ENCODE measurements at regions not wholly inside any gene's neighbourhood (a gene's known extent, or its start where the extent isn't known, plus 50 kb on each side); places are given as distances from the start of the nearest gene placed in this dataset.

DNA sequence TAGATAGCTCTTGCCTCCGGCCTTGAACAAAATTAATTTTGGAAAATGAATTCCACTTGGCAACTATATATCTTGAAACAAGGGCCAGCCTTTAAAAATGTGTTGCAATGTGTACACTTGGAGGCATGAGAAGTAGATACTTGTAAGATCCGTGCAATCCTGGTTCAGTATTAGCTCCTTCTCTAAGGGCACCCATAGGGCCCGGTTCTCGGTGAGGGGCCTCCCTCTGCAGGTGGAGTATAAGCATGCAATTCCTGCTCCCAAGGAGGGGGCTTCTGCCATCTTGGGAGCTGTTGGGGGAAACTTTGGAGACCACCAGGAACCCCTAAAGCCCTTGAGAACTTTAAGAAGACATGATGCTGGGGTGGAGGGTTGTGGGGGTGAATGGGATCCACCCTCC, 388.7 kb upstream of the RGMA start:
- H3K4me3 ChIP-seq (ENCODE audit: low read length), result no peak overlapping the region
- H3K36me3 ChIP-seq (ENCODE audit: control insufficient read depth, insufficient read depth, low read length), result no peaks in the 10 kb centered on the region
- WGBS (ENCODE audit: insufficient coverage, low lambda C conversion rate), result no CpG with 5 or more reads among the region's 4 CpGs

DNA sequence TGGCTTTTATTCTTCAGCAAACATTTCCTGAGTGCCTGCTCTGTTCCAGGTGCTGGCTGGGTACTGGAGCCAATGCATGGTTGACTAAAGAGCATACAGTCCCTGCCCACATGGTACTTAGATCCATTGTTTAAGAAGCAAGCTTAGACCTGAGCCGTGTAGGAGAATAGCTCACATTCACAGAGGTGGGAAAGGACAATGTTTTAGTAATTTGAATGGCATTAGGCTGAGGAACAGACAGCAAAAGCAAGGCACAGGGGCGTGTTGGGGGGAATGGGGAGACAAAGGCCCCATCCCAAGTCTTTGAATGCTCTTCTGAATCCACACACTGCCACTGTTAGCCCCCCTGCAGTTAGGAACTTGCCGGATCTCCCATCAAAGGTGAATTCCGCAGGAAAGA, 388.2 kb upstream of the RGMA start:
- Histone ChIP-seq H3K27ac (ENCODE audit: low read length) (no peak overlapping the region), H3K9me3 (ENCODE audit: control insufficient read depth, low read depth, low read length) (no peaks in the 10 kb centered on the region), H3K27me3 (ENCODE audit: control insufficient read depth, insufficient read depth, low read length) (no peaks in the 10 kb centered on the region), H3K36me3 (ENCODE audit: control insufficient read depth, insufficient read depth, low read length) (no peaks in the 10 kb centered on the region), H3K4me3 (ENCODE audit: low read length) (no peak overlapping the region), H3K4me1 (ENCODE audit: control insufficient read depth, insufficient read depth, low read length) (no peaks in the 10 kb centered on the region)
- DNase-seq, result no peak
- no CpG with 5 or more reads among the region's 4 CpGs for WGBS (ENCODE audit: insufficient coverage, low lambda C conversion rate)

More for the DNA sequence above, 388.7 kb upstream of the RGMA start:
- DNase-seq, result no peak
- Histone ChIP-seq H3K27me3 (ENCODE audit: control insufficient read depth, insufficient read depth, low read length) (no peaks in the 10 kb centered on the region), H3K9me3 (ENCODE audit: control insufficient read depth, low read depth, low read length) (no peaks in the 10 kb centered on the region), H3K27ac (ENCODE audit: low read length) (no peak overlapping the region), H3K4me1 (ENCODE audit: control insufficient read depth, insufficient read depth, low read length) (no peaks in the 10 kb centered on the region)

DNA sequence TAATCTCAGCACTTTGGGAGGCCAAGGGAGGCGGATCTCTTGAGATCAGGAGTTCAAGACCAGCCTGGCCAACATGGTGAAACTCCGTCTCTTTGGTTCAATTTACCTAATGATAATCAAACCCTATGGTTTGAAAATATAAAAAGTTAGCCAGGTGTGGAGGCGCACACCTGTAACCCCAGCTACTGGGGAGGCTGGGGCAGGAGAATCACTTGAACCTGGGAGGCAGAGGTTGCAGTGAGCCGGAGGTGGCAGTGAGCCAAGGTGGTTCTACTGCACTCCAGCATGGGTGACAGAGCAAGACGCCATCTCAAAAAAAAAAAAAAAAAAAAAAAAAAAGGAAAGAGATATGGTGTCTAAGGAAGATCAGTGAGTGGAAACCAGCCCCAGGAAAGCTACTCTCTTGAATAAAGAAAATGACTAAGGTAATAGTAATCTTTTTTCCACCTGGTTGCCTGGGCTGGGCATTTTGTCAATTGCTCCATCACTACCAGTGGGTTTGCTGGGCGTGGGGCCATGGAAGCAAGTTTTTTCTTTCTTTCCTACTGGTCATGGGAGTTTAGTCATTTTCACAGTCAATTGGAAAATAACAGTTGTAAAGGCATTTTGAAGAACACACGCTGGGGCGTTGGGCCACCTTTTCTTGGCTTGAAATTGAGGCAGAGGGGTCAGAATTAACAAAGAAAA, 387.6 kb upstream of the RGMA start:
- no peak for DNase-seq
- Histone ChIP-seq H3K4me3 (ENCODE audit: low read length) (no peak overlapping the region), H3K4me1 (ENCODE audit: control insufficient read depth, insufficient read depth, low read length) (no peaks in the 10 kb centered on the region), H3K27me3 (ENCODE audit: control insufficient read depth, insufficient read depth, low read length) (no peaks in the 10 kb centered on the region), H3K27ac (ENCODE audit: low read length) (no peak overlapping the region), H3K9me3 (ENCODE audit: control insufficient read depth, low read depth, low read length) (no peaks in the 10 kb centered on the region), H3K36me3 (ENCODE audit: control insufficient read depth, insufficient read depth, low read length) (no peaks in the 10 kb centered on the region)
- 100% methylated on average over 2 of the region's 8 CpGs for WGBS (ENCODE audit: insufficient coverage, low lambda C conversion rate)

DNA sequence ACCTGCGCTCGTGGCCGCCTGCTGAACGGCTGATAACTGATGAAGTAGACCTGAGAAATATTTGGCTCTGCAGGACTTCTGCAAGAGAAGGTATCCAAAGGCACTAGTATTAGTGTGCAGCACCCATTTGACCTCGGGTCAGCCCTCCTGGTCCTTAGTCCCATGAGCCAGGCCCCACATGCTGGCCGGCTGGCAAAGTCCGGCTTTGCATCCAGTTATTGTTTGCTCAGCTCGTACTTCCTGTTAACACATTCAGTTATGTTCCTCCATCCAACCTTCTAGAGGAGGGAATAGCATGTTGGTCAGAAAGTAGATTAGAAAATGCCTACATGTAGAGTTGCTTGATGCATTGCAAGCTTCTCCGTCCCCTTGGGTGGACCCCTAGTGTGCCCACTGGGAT, 385.7 kb upstream of the RGMA start:
- H3K9me3 ChIP-seq (ENCODE audit: control insufficient read depth, low read depth, low read length), result no peaks in the 10 kb centered on the region
- no peaks in the 10 kb centered on the region for H3K36me3 ChIP-seq (ENCODE audit: control insufficient read depth, insufficient read depth, low read length)
- no peaks in the 10 kb centered on the region for H3K27me3 ChIP-seq (ENCODE audit: control insufficient read depth, insufficient read depth, low read length)
- DNase-seq, result no peak
- H3K4me3 ChIP-seq (ENCODE audit: low read length), result no peak overlapping the region
- no CpG with 5 or more reads among the region's 9 CpGs for WGBS (ENCODE audit: insufficient coverage, low lambda C conversion rate)
- no peak overlapping the region for H3K27ac ChIP-seq (ENCODE audit: low read length)
- H3K4me1 ChIP-seq (ENCODE audit: control insufficient read depth, insufficient read depth, low read length), result no peaks in the 10 kb centered on the region

DNA sequence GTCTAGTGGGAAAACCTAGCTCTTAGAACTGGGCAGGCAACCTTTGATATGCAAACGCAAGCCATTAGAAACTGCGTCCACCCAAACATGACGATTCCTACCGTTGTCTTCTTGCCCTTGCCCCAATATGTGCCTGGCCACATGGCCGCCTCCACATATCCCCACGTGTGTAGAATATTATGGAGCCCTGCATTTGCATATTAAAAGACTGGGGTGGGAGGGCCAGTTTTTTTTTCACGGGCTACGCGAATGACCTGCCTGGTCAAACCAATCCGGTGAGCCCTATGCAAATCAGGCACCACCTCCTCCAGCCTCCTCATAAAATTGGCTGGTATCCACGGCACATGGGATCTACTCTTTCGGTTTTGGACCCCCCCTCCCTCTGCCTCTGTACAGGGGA, 381.0 kb upstream of the RGMA start:
- Histone ChIP-seq H3K4me1 (ENCODE audit: control insufficient read depth, insufficient read depth, low read length) (no peaks in the 10 kb centered on the region), H3K9me3 (ENCODE audit: control insufficient read depth, low read depth, low read length) (no peaks in the 10 kb centered on the region)
- WGBS (ENCODE audit: insufficient coverage, low lambda C conversion rate), result no CpG with 5 or more reads among the region's 12 CpGs

DNA sequence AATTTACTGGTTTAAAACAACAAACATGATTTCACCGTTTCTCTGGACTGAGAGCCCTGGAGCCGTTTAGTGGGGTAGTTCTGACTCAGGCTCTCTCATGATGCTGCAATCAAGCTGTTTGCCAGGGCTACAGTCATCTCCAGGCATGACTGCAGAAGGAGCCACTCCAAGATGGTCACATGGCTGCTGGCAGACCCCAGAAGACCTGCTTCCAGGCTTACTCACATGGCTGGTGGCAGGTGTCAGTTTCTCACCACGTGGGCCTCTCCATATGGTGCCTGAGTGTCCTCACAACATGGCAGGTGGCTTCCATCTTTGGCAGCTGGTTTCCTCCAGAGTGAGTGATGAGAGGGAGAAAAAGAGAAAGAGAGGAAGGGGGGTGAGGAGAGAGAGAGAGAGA, 378.3 kb upstream of the RGMA start:
- no peak overlapping the region for H3K27ac ChIP-seq (ENCODE audit: low read length)
- no peaks in the 10 kb centered on the region for H3K4me1 ChIP-seq (ENCODE audit: control insufficient read depth, insufficient read depth, low read length)
- no peak for DNase-seq
- H3K36me3 ChIP-seq (ENCODE audit: control insufficient read depth, insufficient read depth, low read length), result no peaks in the 10 kb centered on the region
- H3K9me3 ChIP-seq (ENCODE audit: control insufficient read depth, low read depth, low read length), result no peaks in the 10 kb centered on the region
- no CpG with 5 or more reads among the region's 3 CpGs for WGBS (ENCODE audit: insufficient coverage, low lambda C conversion rate)
- H3K4me3 ChIP-seq (ENCODE audit: low read length), result no peak overlapping the region
- no peaks in the 10 kb centered on the region for H3K27me3 ChIP-seq (ENCODE audit: control insufficient read depth, insufficient read depth, low read length)

More for the DNA sequence above, 381.0 kb upstream of the RGMA start:
- no peaks in the 10 kb centered on the region for H3K27me3 ChIP-seq (ENCODE audit: control insufficient read depth, insufficient read depth, low read length)
- no peak overlapping the region for H3K27ac ChIP-seq (ENCODE audit: low read length)
- no peak overlapping the region for H3K4me3 ChIP-seq (ENCODE audit: low read length)
- DNase-seq, result no peak
- H3K36me3 ChIP-seq (ENCODE audit: control insufficient read depth, insufficient read depth, low read length), result no peaks in the 10 kb centered on the region

DNA sequence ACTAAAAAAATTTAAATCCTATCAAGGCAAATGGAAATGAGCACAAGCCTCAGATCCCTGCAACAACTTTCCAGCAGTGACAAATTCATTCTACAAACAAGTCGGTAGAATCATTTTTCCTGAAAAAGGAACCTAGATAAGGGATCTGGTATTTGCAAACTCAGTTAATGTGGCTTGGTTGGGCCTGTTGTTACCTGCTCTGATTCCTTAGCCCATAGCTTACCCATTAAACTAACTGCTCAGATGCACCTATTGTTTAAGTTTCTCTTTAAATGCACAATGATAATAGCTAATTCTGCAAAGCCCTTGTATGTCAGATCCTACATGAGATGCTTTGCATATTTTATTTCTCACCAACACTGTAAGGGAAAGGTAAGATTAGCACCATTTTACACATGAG, 377.4 kb upstream of the RGMA start:
- Histone ChIP-seq H3K4me1 (ENCODE audit: control insufficient read depth, insufficient read depth, low read length) (no peaks in the 10 kb centered on the region), H3K9me3 (ENCODE audit: control insufficient read depth, low read depth, low read length) (no peaks in the 10 kb centered on the region), H3K4me3 (ENCODE audit: low read length) (no peak overlapping the region), H3K27ac (ENCODE audit: low read length) (no peak overlapping the region), H3K27me3 (ENCODE audit: control insufficient read depth, insufficient read depth, low read length) (no peaks in the 10 kb centered on the region), H3K36me3 (ENCODE audit: control insufficient read depth, insufficient read depth, low read length) (no peaks in the 10 kb centered on the region)
- no peak for DNase-seq
- no CpG with 5 or more reads among the region's 1 CpG for WGBS (ENCODE audit: insufficient coverage, low lambda C conversion rate)

DNA sequence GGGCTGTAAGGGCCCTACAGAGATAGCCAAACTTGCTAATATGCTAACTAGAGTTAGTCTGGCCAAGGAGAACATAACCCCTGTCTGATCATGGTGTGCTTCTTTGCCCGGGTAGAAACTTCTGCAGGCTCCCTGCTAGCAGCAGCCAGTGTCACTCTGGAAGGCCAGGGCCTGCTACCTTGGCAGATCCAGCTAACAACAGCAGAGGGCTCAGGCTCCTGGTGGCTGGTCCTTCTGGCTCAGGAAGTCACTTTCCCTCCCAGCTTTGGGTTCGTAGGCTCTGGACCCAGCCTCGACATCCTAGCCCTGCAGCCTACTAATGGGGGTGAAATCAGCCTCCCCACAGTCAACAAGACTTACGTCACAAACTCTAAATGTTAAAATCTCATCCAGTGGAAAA, 373.7 kb upstream of the RGMA start:
- no peaks in the 10 kb centered on the region for H3K9me3 ChIP-seq (ENCODE audit: control insufficient read depth, low read depth, low read length)
- no peak for DNase-seq
- no peak overlapping the region for H3K4me3 ChIP-seq (ENCODE audit: low read length)
- no peaks in the 10 kb centered on the region for H3K4me1 ChIP-seq (ENCODE audit: control insufficient read depth, insufficient read depth, low read length)
- no peaks in the 10 kb centered on the region for H3K27me3 ChIP-seq (ENCODE audit: control insufficient read depth, insufficient read depth, low read length)
- no peaks in the 10 kb centered on the region for H3K36me3 ChIP-seq (ENCODE audit: control insufficient read depth, insufficient read depth, low read length)
- WGBS (ENCODE audit: insufficient coverage, low lambda C conversion rate), result no CpG with 5 or more reads among the region's 4 CpGs
- no peak overlapping the region for H3K27ac ChIP-seq (ENCODE audit: low read length)

DNA sequence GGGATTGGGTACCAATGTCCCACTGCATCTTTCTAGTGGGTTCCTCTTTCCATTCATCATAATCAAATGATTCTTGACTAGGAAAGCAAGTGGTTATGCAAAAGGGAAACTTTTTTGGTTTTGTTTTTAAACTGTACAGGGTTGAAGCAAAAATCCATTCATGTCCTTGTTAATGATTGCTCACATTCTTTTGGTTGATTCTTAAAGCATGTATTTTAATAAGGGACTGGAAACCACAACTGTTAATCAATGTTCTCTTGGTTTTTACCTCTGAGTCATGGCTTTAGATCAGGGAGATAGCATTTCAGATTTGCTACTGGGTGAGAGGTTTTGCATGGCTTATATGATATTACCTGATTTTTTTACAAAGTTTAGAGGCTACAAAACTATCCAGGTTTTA, 371.7 kb upstream of the RGMA start:
- H3K4me1 ChIP-seq (ENCODE audit: control insufficient read depth, insufficient read depth, low read length), result no peaks in the 10 kb centered on the region
- H3K36me3 ChIP-seq (ENCODE audit: control insufficient read depth, insufficient read depth, low read length), result no peaks in the 10 kb centered on the region
- H3K27ac ChIP-seq (ENCODE audit: low read length), result no peak overlapping the region

DNA sequence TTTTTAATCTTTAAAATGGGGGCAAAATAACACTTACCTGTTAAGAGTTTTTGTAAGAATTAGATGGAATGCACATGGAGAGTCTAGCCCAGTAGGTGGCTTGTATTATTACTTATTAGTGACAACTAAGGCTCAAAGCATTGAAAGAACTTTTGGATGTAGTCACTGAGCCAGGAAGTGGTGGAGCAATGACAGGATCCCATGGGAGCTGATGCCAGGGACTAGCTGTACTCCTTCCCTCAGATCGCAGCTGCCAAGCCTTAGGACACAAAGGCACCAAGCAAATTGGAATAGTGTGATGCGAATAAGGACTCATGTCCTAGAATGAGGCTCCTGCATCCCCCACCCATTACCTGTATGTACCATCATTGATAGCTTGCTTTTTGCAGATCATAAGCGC, 370.4 kb upstream of the RGMA start:
- H3K9me3 ChIP-seq (ENCODE audit: control insufficient read depth, low read depth, low read length), result no peaks in the 10 kb centered on the region
- no peaks in the 10 kb centered on the region for H3K27me3 ChIP-seq (ENCODE audit: control insufficient read depth, insufficient read depth, low read length)
- H3K4me1 ChIP-seq (ENCODE audit: control insufficient read depth, insufficient read depth, low read length), result no peaks in the 10 kb centered on the region
- H3K36me3 ChIP-seq (ENCODE audit: control insufficient read depth, insufficient read depth, low read length), result no peaks in the 10 kb centered on the region
- DNase-seq, result no peak
- no peak overlapping the region for H3K4me3 ChIP-seq (ENCODE audit: low read length)
- H3K27ac ChIP-seq (ENCODE audit: low read length), result no peak overlapping the region
- WGBS (ENCODE audit: insufficient coverage, low lambda C conversion rate), result no CpG with 5 or more reads among the region's 3 CpGs

More for the DNA sequence above, 371.7 kb upstream of the RGMA start:
- DNase-seq, result no peak
- no peaks in the 10 kb centered on the region for H3K27me3 ChIP-seq (ENCODE audit: control insufficient read depth, insufficient read depth, low read length)
- no peaks in the 10 kb centered on the region for H3K9me3 ChIP-seq (ENCODE audit: control insufficient read depth, low read depth, low read length)
- no peak overlapping the region for H3K4me3 ChIP-seq (ENCODE audit: low read length)

DNA sequence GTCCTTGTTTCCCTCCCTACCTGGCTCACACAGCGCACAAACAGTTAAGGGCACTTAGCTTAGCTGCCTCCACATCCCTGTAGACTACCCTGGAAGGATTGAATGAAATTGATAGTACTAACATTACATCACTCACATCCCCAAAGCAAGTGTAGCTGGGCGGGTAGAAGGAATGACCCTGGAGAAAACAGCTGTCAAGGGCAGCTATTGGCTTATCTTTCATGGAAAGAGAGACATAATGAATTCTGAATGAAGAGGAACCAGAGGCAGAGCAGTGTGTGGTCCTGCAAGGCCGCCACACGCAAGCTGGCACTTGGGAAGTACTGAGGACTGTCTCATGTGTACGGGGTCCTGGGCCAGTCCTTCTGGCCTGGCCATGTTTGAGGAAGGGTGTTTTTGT, 369.6 kb upstream of the RGMA start:
- Histone ChIP-seq H3K36me3 (ENCODE audit: control insufficient read depth, insufficient read depth, low read length) (no peaks in the 10 kb centered on the region), H3K27ac (ENCODE audit: low read length) (no peak overlapping the region), H3K4me3 (ENCODE audit: low read length) (no peak overlapping the region), H3K27me3 (ENCODE audit: control insufficient read depth, insufficient read depth, low read length) (no peaks in the 10 kb centered on the region), H3K4me1 (ENCODE audit: control insufficient read depth, insufficient read depth, low read length) (no peaks in the 10 kb centered on the region), H3K9me3 (ENCODE audit: control insufficient read depth, low read depth, low read length) (no peaks in the 10 kb centered on the region)
- DNase-seq, result no peak
- 50% methylated on average over 2 of the region's 5 CpGs for WGBS (ENCODE audit: insufficient coverage, low lambda C conversion rate)
